C4-2B (cell line): ENCODE measurements at regions not wholly inside any gene's neighbourhood (a gene's known extent, or its start where the extent isn't known, plus 50 kb on each side); places are given as distances from the start of the nearest gene placed in this dataset.

ENCODE experiments used
- ZFX ChIP-seq: fragments of 450-650 bp; IDR thresholded peaks from 2 replicates; pipeline ENCODE4 v1.6.1; 2017
- TF ChIP-seq, protein P1 (sequence below): fragments of 450-650 bp; conservative IDR thresholded peaks from 2 replicates; pipeline ENCODE4 v1.5.1; 2017; ENCODE audit warnings: mild to moderate bottlenecking

DNA sequence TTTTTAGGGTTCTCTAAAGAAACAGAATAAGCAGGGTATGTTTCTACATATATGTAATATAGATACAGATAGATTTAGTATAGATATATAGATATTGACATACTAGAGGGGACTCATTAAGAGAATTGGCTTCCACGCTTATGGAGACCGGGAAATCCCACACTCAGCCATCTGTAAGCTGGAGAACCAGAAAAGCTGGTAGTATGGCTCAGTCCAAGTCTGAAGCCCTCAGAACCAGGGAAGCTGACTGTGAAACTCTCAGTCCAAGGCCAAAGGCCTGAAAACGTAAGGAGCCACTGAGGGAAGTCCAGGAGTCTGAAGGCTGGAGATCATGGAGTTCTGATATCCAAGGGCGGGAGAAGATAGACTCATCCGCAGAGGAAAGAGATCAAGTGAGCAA is 441.3 kb upstream of the CDH20 start:
- TF ChIP-seq, protein P1, sequence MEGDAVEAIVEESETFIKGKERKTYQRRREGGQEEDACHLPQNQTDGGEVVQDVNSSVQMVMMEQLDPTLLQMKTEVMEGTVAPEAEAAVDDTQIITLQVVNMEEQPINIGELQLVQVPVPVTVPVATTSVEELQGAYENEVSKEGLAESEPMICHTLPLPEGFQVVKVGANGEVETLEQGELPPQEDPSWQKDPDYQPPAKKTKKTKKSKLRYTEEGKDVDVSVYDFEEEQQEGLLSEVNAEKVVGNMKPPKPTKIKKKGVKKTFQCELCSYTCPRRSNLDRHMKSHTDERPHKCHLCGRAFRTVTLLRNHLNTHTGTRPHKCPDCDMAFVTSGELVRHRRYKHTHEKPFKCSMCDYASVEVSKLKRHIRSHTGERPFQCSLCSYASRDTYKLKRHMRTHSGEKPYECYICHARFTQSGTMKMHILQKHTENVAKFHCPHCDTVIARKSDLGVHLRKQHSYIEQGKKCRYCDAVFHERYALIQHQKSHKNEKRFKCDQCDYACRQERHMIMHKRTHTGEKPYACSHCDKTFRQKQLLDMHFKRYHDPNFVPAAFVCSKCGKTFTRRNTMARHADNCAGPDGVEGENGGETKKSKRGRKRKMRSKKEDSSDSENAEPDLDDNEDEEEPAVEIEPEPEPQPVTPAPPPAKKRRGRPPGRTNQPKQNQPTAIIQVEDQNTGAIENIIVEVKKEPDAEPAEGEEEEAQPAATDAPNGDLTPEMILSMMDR, result no peak
- no peak for TF ChIP-seq ZFX
